ENCODE measurements at regions not wholly inside any gene's neighbourhood (a gene's known extent, or its start where the extent isn't known, plus 50 kb on each side); places are given as distances from the start of the nearest gene placed in this dataset.

DNA sequence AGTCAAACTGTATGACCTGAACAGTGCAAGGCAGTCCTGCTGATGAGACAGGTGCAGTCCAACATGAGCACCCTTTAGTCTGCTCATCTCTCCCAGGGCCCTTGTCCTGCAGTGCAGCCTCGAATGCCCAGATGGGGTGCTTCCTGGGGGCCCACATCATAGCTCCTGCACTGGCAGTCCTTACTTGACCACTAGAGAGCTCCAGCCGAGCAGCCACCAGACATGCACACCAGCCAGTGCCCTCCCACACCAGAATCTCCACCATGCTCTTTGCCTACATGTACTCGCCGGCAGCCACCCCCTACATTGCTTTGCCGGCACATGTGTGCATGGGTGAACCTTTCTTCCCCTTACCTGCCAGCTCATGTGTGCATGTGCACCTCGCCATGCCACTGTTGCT lies 188.8 kb upstream of the GULP1 start:
- Mint-ChIP-seq H3K27ac (no peak overlapping the region), H3K27me3 (ENCODE audit: low read depth) (no peaks in the 10 kb centered on the region), H3K9me3 (peaks cover 2% of the 10 kb centered on the region), H3K4me1 (no peaks in the 10 kb centered on the region), H3K36me3 (ENCODE audit: low read depth) (no peaks in the 10 kb centered on the region), H3K4me3 (no peak overlapping the region)
- TF ChIP-seq, protein P1, sequence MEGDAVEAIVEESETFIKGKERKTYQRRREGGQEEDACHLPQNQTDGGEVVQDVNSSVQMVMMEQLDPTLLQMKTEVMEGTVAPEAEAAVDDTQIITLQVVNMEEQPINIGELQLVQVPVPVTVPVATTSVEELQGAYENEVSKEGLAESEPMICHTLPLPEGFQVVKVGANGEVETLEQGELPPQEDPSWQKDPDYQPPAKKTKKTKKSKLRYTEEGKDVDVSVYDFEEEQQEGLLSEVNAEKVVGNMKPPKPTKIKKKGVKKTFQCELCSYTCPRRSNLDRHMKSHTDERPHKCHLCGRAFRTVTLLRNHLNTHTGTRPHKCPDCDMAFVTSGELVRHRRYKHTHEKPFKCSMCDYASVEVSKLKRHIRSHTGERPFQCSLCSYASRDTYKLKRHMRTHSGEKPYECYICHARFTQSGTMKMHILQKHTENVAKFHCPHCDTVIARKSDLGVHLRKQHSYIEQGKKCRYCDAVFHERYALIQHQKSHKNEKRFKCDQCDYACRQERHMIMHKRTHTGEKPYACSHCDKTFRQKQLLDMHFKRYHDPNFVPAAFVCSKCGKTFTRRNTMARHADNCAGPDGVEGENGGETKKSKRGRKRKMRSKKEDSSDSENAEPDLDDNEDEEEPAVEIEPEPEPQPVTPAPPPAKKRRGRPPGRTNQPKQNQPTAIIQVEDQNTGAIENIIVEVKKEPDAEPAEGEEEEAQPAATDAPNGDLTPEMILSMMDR (IDR thresholded peaks at IDR 0.05; ENCODE audit: unreplicated experiment in 3 of 3), result no peak

DNA sequence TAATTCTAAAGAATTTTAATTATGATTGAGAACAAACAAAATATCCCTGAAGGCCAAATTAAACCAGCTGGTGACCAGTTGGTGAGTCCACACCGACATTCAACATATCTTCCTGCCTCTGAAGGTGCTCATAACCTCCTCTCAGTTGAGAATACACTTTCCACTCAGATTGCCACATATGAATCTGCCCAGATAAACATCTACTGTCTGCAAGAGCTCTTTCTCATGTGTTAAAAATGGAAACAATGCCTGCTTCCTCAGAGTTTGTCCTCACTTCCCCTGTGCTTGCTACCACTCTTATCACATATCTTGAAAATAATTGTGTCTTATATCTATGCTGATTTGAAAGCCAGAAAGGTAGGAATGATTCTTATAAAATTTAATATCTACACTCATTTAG lies 177.7 kb upstream of the GULP1 start:
- Mint-ChIP-seq H3K27me3 (ENCODE audit: low read depth) (no peaks in the 10 kb centered on the region), H3K9me3 (no peaks in the 10 kb centered on the region), H3K4me3 (no peak overlapping the region), H3K4me1 (no peaks in the 10 kb centered on the region), H3K36me3 (ENCODE audit: low read depth) (no peaks in the 10 kb centered on the region), H3K27ac (no peak overlapping the region)
- TF ChIP-seq, protein P1 (IDR thresholded peaks at IDR 0.05; ENCODE audit: unreplicated experiment in 3 of 3), result no peak

DNA sequence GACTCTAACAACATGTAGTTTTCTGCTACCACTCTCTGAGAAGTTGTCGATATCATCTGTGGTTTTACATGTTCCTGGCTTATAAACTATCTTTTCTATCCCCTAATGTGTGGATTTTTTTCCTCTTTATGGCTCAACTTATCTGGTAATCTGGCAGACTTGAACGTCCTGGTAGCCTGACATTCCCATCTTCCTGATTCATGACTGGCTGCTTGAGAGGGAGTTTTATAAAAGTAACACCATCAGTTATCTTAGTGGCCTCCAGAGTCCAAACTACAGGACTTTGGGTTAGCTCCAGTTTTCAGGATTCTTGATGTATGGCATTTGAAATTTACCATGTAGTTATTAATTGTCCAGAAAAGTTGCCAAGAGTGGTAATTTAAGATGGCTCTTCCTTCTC lies 174.0 kb upstream of the GULP1 start:
- H3K27ac Mint-ChIP-seq, result peak overlapping the region in 1 of 3 experiments; percentile 8
- H3K36me3 Mint-ChIP-seq (ENCODE audit: low read depth), result no peaks in the 10 kb centered on the region
- no peak overlapping the region for H3K4me3 Mint-ChIP-seq
- no peaks in the 10 kb centered on the region for H3K9me3 Mint-ChIP-seq
- TF ChIP-seq, protein P1 (IDR thresholded peaks at IDR 0.05; ENCODE audit: unreplicated experiment in 3 of 3), result no peak
- no peaks in the 10 kb centered on the region for H3K27me3 Mint-ChIP-seq (ENCODE audit: low read depth)
- H3K4me1 Mint-ChIP-seq, result no peaks in the 10 kb centered on the region

DNA sequence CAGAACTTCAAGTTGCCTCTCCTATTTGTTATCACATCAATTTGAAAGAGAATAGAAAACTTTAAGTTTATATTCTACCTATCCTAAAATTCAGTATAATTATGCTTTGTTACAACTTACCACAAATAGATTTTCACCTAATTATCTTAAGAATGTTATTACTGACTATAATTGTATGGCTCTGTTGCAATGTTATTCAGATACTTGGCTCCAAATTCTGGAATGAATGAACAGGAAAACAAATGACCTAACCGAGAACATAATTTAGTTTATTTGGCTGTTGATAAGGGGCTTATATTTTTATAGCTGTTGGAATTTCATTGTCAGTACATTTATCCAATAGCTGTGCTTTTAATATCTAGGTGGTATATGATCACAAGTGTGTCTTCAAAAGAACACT lies 173.2 kb upstream of the GULP1 start:
- TF ChIP-seq, protein P1 (IDR thresholded peaks at IDR 0.05; ENCODE audit: unreplicated experiment in 3 of 3), result no peak
- Mint-ChIP-seq H3K36me3 (ENCODE audit: low read depth) (no peaks in the 10 kb centered on the region), H3K9me3 (no peaks in the 10 kb centered on the region), H3K27me3 (ENCODE audit: low read depth) (no peaks in the 10 kb centered on the region), H3K4me1 (no peaks in the 10 kb centered on the region), H3K27ac (no peak overlapping the region), H3K4me3 (no peak overlapping the region)

DNA sequence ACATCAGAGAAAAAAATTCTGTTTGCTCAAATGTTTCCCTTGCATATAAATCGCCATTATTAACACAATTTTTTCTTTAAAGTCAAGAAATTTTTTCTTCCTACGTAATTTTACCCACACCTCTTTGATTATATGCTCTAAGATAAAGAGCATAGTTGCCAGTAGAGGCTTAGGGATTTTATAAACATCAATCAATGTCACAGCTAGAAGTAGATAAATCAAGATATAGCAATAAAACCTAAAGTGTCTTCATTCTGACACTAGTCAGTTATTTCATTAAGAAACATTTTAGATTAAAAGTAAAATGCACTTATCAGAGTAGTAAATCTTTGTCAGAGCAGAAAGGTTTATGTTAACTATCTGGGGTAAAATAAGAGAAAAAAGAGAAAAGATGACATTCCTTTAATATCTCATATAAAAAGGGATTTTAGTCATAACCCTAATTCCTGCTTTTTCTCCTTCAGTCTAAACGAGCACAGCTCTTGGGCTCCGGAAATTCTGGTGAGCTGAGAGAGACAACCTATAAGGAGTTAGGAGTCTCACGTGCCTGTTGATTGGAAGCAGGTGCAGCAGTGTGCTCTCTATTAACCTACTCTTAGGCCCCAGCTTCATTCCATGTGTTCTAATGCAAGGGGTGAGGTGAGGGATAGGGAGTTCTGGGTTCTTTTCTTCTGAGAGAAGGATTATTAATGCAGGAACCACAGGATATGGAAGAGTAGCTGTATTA lies 172.4 kb upstream of the GULP1 start:
- Mint-ChIP-seq H3K9me3 (no peaks in the 10 kb centered on the region), H3K36me3 (ENCODE audit: low read depth) (no peaks in the 10 kb centered on the region), H3K4me1 (no peaks in the 10 kb centered on the region), H3K27ac (no peak overlapping the region), H3K4me3 (no peak overlapping the region), H3K27me3 (ENCODE audit: low read depth) (no peaks in the 10 kb centered on the region)
- TF ChIP-seq, protein P1 (IDR thresholded peaks at IDR 0.05; ENCODE audit: unreplicated experiment in 3 of 3), result no peak

DNA sequence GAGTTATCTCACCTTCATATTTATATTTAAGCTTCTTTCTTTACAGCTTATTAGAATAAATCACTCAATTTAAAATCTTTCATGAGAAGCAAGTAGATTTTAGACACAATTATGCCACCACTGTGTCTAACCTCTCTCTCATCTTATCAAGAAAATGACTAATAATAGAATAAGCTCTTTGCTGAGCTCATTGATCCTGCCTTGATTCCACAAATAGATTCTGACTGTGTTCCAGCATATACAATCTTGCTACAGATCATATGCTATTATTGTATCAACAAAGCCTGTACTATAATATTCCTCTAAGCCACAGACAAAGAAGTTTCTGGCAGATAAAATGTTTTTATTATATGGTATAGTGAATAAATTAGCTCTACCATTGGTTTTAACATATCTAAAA lies 168.7 kb upstream of the GULP1 start:
- no peaks in the 10 kb centered on the region for H3K27me3 Mint-ChIP-seq (ENCODE audit: low read depth)
- no peaks in the 10 kb centered on the region for H3K9me3 Mint-ChIP-seq
- H3K4me3 Mint-ChIP-seq, result peak overlapping the region in 2 of 3 experiments; percentile 27 to 31
- no peak overlapping the region for H3K27ac Mint-ChIP-seq
- H3K4me1 Mint-ChIP-seq, result no peaks in the 10 kb centered on the region
- TF ChIP-seq, protein P1 (IDR thresholded peaks at IDR 0.05; ENCODE audit: unreplicated experiment in 3 of 3), result no peak
- no peaks in the 10 kb centered on the region for H3K36me3 Mint-ChIP-seq (ENCODE audit: low read depth)

All from nephron (organoid).